ENCODE measurements at regions not wholly inside any gene's neighbourhood (a gene's known extent, or its start where the extent isn't known, plus 50 kb on each side); places are given as distances from the start of the nearest gene placed in this dataset.
A peak's percentile ranks its signal among the peaks of the same experiment; 100 is the strongest.

DNA sequence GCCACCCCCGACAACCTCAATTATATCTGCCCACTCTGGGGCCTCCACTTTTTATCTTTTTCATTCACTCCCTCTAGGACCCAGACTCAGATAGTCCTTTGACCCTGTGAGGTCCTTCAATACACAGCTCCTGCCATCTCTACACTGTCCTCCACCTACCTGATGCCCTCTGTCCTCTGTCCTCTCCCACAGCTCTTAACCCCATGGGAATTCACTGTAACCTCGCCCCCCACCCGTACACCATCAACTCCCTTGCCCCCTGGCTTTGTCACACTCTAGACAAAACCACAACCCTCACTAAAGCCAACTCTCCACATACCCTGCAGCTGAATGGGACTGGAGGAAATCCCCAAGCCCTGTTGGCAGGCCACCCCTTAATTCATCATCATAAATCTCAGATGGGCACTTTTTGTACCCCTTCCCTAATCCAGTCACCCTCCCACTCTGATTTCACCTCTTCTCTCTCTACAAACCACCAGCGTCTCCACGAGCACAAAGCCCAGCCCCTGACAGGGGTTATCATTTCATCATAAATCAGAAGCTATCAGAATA is 52.3 kb upstream of the ENPP6 start:
- TF ChIP-seq, protein P1, sequence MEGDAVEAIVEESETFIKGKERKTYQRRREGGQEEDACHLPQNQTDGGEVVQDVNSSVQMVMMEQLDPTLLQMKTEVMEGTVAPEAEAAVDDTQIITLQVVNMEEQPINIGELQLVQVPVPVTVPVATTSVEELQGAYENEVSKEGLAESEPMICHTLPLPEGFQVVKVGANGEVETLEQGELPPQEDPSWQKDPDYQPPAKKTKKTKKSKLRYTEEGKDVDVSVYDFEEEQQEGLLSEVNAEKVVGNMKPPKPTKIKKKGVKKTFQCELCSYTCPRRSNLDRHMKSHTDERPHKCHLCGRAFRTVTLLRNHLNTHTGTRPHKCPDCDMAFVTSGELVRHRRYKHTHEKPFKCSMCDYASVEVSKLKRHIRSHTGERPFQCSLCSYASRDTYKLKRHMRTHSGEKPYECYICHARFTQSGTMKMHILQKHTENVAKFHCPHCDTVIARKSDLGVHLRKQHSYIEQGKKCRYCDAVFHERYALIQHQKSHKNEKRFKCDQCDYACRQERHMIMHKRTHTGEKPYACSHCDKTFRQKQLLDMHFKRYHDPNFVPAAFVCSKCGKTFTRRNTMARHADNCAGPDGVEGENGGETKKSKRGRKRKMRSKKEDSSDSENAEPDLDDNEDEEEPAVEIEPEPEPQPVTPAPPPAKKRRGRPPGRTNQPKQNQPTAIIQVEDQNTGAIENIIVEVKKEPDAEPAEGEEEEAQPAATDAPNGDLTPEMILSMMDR (IDR thresholded peaks at IDR 0.05), result no peak
- ATAC-seq (no peak), DNase-seq (no peak)
- H3K36me3 ChIP-seq (ENCODE audit: insufficient read depth in 1 of 2, low read depth in 1 of 2), result no peaks in the 10 kb centered on the region
- no peaks in the 10 kb centered on the region for H3K9me3 ChIP-seq
- no peaks in the 10 kb centered on the region for H3K27me3 ChIP-seq (ENCODE audit: insufficient read depth in 3 of 3, low read length in 2 of 3)
- no peak overlapping the region for H3K27ac ChIP-seq
- H3K4me3 ChIP-seq, result no peak overlapping the region
- no peaks in the 10 kb centered on the region for H3K4me1 ChIP-seq
- WGBS, 3 donors, result 66 to 85% (median 74%) methylated on average over 5 of the region's 5 CpGs
- intact Hi-C loops (cut with DNase I), result loop anchor here in 1 of 2 donors (5.0 to 10.0 kb wide), 3 partner anchors 202 to 465 kb away; partner anchors contain the start of genes CASP3, CENPU, IRF2 and PRIMPOL

DNA sequence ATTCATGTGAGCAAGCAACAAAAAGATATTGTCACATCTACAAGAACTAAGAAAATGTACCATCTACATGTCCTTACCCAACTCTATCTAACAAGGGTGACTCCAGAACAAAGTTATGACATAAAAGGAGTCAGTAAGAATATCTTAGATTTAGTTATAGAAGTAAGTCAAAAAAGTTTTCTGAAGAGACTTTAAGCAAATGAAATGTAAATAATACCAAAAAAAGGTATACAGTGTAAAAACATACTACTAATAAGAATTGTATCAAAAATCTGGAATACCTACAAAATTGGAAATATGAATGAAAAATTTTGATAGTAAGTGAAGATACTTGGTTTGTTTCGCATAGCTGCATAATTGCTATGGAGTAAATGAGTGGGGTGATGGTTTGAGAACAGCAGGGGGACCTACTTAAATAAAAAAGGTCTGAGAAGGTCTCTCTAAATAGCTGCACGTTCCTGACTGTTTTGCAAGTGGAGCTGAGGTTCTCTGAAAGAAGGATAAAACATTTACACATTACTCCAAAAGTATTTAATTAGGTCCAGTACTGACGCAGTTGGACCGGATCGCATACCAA is 51.0 kb upstream of the ENPP6 start:
- intact Hi-C loops (cut with DNase I), result loop anchor here in 1 of 2 donors (5.0 to 10.0 kb wide), 3 partner anchors 204 to 466 kb away; partner anchors contain the start of genes CASP3, CENPU, IRF2 and PRIMPOL
- DNase-seq (no peak), ATAC-seq (no peak)
- H3K27ac ChIP-seq, result peak overlapping the region; percentile 33
- TF ChIP-seq, protein P1 (IDR thresholded peaks at IDR 0.05), result no peak
- 78 to 82% (median 80%) methylated on average over 5 of the region's 5 CpGs for WGBS, 3 donors
- H3K4me1 ChIP-seq, result no peaks in the 10 kb centered on the region
- no peaks in the 10 kb centered on the region for H3K9me3 ChIP-seq
- no peaks in the 10 kb centered on the region for H3K36me3 ChIP-seq (ENCODE audit: insufficient read depth in 1 of 2, low read depth in 1 of 2)
- no peak overlapping the region for H3K4me3 ChIP-seq
- H3K27me3 ChIP-seq (ENCODE audit: insufficient read depth in 3 of 3, low read length in 2 of 3), result no peaks in the 10 kb centered on the region

DNA sequence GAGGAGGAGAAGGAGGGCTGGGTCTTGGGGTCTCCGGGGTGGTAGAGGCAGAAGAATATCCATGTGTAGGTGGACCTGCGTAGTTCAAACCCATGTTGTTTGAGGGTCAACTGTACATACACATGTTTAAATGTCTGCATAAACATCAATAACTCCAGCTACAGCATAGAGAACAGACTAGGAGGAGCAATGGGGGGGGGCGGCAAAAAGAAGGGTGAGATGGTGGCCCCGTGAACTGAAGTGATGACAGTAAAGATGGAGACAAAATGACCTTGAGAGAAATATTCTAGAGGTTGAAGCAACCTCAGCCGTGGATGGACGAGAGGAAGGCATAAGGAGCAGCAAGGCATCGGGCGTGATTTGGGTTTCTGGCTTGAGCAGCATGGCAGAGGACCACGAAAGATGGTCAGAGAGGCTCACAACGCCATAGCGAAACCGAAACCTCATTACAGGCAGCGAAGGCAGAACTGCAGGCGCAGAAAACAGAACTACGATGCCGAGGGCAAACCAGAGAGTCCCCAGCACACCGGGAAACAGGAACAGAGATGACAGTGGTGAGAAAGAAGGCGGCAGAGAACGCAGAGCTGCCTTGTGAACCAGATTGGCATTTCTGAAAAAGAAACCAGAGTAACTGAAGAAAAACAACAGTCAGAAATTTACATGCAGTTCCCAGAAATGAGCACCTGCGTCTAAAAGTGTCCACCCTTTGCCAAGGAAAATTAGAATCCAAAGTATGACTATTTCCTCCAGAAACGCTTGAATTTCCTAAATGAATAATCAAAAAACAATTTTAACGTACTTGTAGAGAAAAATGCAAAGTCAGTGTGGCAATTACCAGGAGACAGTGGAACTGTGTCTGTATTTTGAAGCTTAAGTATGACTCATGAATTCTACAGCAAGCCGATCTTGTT is 50.3 kb upstream of the ENPP6 start:
- Histone ChIP-seq H3K4me1 (no peaks in the 10 kb centered on the region), H3K4me3 (peak overlapping the region; percentile 12), H3K9me3 (no peaks in the 10 kb centered on the region), H3K36me3 (ENCODE audit: insufficient read depth in 1 of 2, low read depth in 1 of 2) (no peaks in the 10 kb centered on the region), H3K27me3 (ENCODE audit: insufficient read depth in 3 of 3, low read length in 2 of 3) (no peaks in the 10 kb centered on the region), H3K27ac (peak overlapping the region; percentile 33)
- TF ChIP-seq, protein P1 (IDR thresholded peaks at IDR 0.05), result no peak
- ATAC-seq, result peak; percentile 31 to 51 (median 46)
- 48 to 68% (median 63%) methylated on average over 23 of the region's 23 CpGs for WGBS, 3 donors
- DNase-seq, result no peak
- intact Hi-C loops (cut with DNase I), result loop anchor here in 1 of 2 donors (5.0 to 10.0 kb wide), 3 partner anchors 204 to 467 kb away; partner anchors contain the start of genes CASP3, CENPU, IRF2 and PRIMPOL
